ENCODE measurements at regions not wholly inside any gene's neighbourhood (a gene's known extent, or its start where the extent isn't known, plus 50 kb on each side); places are given as distances from the start of the nearest gene placed in this dataset.

DNA sequence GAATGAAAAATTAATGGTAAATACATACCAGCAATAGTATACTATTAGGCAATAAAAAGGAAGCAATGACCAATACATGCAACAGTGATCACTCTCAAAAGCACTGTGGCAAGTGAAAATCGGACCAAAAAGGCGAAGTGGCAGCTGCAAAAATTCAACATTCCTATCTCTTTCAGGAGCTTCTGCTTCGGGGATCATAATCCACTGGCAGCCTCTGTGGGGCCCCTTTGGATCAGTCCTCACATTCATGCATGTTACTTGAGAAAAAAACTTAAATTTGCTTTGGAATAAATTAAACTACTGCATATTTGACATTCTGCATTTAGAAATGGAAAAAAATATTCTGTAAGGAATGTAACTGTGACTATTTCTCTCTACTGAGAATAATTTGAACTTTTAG lies 425.6 kb downstream of the NR2F2 start:
- no peak for DNase-seq

DNA sequence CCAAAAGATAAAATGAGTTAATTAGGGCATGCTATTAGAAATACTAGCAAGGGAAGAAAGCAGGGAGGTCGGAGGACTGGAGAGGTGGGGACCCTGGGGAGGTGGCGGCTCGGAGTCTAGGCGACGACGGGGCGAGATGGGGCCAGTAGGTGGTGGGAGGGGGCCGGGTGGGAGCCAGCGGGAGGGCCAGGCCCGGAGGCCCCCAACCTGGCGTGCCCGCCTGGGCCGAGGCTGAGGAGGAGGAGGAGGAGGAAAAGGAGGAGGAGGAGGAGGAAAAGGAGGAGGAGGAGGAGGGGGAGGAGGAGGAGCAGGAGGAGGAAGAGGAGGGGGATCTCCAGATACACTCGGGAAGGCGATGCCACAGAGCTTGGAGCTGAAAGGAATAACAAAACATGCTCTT lies 426.2 kb downstream of the NR2F2 start:
- no peak for DNase-seq

DNA sequence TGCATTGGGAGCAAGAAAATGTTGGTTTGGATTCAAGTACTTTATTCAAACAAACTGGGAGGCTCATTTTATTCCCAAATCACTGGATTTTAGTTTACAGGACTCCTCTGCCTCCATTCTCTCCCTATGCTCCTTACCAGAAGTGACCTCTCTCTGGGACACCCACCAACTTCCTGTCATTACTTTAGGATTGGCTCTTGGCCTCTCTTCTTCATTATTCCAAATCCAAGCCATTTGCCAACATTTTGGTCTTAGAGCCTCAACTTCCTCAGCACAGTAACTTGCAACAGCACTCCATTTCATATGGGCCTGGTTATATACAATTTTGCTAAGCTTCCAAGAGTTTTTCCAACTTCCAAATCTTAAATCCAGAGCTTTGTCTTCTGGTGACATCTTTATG lies 432.1 kb downstream of the NR2F2 start:
- DNase-seq, result no peak

DNA sequence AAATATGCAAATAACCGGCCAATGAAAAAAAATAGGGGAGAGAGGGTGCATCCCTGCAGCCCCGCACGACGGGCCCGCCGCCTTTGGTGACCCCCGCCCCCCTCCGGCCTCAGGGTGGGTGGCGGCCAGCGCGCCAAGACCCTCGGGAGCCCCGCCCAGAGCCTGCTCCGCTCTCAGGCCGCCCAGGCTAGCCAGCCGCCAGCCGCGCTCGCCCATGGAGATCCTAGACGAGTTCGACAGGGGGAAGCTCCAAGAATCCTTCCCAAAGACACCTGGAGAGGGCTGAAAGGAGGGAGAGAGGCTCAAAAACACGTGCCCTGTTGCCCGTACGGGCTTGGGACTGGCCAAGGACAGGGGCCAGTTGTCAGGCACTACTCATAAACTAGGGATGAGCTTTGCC lies 434.0 kb downstream of the NR2F2 start:
- no peak for DNase-seq

DNA sequence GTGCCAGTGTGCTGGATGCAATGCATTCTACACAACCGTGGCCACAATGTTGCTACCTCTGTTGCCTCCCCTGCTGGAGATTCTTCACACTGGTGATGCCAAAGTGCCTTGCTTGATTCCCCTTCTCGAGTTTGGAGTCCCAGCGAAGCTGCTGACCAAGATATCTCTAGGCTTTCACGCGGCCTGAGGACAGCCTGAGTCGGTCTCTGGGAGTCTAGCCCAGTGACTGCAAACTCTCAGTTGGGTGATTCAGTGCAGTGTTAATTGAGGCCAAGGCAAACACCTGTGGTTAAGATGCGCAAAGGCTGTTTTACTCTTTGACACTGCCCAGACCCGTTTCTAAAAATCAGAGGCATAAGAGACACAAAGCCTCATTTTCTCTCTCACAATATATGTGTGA lies 434.4 kb downstream of the NR2F2 start:
- no peak for DNase-seq

DNA sequence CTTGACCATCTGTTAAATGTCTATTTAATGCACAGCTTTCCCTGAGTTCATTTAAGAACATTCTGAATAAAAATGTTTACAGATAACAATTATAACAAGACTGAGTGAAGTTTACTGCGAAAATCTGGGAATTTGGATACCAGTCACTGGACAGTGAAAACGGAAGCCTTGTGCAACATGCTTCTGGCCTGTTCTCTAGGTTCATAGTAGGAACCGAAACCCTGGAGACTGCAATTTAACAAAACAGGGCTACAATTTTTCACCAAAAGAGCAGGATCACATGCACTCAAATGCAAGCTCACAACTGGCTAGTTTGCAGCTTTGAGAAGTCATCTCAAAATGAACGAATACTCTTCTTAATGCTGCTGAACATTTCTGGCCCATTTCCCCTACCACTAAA lies 435.9 kb downstream of the NR2F2 start:
- DNase-seq, result no peak

DNA sequence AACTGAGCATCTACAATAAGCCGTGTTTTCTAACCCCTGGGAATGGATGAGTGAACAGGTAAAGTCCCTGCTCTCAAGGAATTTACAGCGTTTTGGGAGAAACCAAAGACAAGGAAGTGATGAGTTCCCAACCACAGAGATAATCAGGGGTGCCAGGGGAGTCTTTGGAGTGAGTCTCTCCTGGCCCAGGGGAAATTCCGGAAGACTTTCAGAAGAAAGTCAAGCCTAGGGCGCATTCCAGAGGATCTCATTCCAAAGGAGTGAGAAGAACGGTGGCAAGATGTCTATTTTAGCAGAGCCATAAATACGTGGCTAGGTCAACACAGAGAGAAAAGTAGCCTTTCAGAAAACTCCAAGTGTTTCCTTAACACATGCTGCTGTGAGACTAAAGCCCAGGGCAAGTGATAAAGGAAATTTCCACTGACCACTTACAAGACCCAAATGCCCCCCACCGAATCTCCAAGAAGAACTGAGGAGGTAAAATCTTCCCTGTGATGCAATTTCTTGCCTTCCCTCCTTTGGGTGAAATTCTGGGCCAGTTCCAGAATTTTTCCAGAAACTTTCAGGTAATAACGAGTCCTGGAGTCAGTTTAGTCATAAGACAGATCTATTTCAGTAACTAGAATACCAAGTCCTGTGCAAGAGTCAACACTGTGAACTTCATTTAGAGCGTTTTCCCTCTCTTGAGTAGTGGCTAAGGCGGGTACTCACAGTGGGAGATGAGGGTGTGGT lies 437.4 kb downstream of the NR2F2 start:
- DNase-seq, result no peak

DNA sequence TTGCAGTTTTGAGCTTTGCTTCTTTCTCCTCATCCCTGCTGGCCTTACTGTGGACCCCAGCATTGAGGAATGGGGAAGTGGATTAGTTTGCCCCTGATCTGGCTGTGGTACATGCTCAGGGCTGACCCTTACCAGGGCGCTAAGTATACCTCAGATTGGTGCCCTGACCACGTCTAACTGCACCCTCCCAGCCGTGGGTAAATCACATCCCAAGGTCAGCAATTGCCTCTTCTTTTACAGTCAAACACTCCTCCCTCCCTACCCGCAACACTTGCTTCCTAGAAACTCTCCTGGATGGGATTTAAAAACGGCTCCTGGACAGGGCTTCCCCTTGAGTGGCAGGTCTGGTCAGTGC lies 437.9 kb downstream of the NR2F2 start:
- no peak for DNase-seq

DNA sequence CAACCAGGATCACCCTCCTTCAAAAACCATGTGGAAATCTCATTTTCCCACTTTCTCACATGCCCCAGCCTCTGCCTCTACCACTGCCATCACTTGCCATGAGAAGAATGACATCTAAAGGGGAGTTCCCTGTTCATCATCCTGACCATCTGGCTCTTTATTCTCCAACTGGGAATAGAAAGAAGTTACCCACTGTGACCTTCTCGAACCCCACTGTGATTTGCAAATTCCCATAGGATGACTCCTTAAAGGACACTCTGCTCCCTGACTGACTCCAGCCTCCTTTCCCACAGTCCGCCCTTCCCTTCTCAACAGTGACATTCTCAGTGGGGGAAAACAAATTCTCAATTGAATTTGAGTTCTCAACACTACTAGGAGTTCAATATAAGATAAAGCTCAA lies 440.5 kb downstream of the NR2F2 start:
- no peak for DNase-seq

DNA sequence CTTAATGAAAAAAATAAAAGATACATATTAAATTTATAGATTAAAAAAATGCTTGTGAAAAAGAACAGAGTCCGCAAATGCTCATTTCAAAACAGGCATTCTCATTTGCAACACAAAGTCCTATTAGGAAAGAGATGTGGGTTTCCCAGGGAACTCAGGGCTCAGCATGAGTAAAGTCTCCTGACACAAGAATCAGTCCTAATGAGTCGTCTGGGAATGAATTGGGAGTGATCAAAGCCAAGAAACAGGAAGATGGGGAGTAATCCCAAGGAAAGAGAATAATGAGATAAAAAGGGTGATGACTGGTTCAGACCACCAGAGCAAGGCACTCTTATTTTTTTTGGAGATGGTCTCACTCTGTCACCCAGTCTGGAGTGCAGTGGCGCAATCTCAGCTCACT lies 443.7 kb downstream of the NR2F2 start:
- DNase-seq, result no peak

DNA sequence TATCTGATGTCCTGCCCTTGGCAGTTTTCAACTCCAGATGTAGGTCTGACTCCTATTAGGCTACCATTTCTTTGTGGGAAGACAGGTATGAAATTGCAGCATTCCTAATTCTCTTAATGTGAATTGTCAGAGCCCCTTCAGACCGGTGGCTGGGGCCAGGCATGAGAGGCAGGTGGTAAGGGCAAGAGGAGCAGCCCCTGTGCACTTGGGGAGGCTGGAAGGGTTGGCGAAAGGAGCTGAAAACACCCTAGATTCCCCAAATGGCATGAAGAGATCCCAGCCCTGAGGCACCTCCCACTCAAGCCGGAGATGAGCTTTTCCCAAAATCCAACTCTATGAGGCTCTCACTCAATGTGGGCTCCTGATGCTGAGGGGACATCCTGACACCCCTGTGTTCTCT lies 453.2 kb downstream of the NR2F2 start:
- DNase-seq, result no peak

DNA sequence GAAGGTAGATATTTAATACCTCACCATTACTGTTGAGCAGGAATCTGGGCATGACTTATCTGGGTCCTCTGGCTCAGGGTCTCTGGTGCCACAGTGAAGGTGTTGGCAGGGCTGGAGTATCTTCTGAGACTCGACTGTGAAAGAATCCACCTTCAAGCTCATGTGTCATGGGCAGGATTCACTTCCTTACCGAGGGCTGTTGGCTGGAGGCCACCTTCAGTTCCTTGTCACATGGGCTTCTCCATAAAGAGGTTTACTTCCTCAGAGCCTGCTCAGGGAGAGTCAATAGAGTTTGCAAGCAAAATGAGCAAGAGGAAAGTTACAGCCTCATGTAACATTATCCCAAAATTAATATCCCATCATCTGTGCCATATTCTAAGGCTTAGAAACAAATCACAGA lies 459.5 kb downstream of the NR2F2 start:
- DNase-seq, result no peak

DNA sequence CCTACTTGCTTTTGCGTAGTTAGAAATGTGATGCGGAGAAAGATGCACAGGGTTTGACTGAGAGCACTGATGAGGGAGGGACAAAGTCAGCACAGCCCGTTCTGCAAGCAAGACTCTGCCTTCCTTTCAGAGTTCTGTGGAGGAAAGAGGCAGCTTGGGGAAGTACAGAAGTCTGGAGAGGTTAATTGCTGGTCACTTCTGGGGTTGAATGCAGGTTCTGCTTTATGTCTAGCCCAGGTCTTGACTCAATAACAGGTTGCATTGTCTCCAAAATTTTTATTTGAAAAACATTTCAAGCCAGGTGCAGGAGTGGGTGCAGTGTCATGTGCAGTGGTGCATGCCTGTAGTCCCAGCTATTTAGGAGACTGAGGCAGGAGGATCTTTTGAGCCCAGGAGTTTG lies 461.7 kb downstream of the NR2F2 start:
- DNase-seq, result no peak

DNA sequence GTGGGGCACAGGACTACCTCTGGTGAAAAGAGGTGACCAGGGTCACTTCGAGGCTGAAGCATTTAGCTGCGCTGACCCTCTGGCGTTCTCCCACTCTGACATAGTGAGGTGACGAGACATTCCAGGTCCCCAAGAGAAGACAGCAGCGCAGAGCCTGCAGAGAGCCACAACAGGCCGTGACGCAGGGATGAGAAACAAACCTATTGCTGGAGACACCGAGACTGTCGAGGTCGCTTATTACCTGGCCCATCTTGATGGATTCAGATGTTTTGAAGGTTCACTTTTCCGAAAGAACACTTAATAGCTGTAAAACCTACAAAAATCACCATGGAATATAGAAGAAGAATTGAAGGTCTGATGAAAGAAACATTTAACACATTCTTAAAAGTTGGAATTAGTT lies 466.3 kb downstream of the NR2F2 start:
- no peak for DNase-seq

DNA sequence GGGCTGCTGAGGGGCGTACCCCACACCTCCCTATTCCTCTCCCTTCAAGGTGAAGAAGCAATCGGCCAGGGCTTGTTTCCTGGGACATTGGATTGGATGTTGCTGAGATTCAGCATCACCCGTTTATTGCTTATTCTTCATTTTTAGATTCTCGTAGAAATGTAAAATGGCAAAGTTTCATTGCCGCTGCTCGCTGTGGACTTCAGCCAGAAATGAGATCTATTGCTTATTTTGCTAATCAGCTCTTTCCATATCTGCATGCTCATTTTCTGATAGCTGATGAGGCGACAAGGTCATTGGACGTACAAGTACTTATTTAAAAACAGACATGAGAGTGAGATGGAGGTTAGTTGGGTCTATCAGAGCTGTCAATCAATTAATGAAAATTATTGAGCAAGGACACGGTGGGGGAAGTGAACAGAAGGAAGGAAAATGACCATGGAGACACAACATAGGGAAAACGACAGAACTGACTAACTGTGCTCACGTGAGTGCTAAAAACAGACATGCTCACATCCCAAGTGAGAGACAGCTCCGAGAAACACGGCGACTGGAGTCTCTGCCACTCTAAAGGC lies 471.2 kb downstream of the NR2F2 start:
- no peak for DNase-seq

DNA sequence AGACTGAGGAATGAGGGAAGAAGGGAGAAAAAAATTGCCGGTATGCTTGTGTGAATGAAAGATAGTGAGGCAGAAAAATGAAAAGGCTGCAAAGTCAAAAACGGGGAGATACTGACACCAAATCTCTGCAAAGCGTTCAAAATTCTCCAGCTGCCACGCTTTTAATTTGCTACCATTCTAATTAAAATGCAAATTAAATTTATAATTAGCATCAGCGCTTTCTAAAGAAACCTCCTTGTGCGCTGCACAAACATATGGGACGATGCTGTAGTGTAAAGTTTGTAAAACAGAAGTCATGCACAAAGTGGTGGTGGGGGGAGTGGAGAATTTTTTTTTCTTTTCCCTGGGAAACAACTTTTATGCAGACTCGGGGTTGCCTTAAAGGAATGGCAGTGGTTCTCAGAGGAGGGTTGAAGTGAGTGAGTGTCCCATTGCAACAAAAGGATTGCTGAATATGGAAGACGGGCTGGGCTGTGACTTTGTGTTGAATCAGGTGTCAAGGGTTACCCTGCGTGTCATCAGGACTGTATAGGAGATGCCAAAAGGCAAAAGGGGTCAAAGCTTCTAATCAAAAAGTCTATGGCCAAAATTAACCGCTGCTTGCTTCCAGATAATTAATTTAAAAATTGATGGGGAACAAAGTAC lies 472.2 kb downstream of the NR2F2 start:
- DNase-seq, result no peak

DNA sequence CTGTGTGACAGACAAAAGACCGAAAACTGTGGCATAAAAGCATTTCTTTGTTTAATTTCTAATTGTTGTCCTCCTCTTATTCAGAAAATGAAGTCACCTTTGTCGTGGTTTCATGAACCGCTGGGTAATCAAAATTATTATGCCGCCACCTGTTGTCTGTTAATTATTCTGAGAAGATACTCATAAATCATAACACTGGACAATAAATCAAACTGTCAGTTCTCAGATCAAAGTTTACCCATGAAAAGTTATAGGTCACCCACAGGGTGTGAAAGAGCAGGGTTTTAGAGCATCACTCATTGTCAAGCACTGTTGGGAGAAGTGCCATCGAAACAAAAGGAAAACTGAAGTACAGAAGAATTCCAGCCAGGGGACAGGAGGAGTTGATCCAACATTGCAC lies 474.3 kb downstream of the NR2F2 start:
- no peak for DNase-seq

DNA sequence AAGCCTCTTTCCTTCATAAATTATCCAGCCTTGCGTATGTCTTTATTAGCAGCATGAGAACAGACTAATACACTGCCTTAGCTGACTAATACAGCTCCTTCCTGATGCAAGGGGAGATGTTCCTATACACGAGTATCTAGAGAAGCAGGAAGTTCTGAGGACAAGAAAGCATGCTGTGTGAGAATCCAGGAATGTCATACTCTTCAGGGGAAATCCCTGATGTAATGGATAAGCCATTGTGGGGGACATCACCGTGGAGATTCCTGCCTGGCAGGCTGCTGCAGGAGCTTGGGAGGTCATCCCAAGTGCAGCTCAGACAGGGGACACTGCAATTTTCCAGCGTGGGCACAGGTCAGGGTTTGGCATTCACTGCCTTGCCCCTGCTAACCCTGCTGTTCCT lies 476.9 kb downstream of the NR2F2 start:
- no peak for DNase-seq

DNA sequence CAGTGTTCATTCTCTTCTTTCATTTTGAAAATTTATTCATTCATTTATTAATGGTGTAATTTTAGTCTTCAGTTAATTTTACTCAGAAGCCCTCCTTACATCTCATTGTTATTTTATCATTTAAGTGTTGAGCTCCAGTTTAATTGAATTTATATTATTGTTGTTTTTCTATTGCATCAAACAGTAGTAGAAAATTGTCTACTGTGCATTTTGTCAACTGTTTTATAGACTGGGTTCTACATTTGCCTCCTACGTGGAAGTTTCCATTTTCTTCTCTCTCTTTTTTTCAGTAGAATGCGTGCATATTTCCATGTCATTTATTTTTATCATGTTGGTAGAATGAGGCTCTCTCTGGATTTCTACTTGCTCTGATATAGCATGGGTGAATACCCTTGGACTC lies 487.4 kb downstream of the NR2F2 start:
- no peak for DNase-seq

DNA sequence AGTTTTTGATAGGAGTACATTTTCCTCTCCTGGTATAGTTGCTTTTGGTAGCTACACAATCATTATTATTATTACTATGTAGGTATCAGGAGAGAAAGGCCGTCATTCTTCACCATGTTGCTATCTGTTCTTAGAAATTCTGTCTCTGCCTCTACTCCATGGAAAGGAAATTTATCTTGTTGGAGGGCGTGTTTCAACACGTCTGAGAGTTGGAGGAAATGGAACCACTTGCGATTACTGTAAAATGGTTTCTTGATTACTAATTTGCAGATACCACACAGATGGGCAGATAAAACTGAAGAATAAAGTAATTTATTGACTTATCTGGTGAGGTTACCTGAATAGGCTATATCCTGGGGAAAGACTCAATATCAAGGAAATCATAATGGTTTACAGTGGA lies 488.4 kb downstream of the NR2F2 start:
- DNase-seq, result no peak

DNA sequence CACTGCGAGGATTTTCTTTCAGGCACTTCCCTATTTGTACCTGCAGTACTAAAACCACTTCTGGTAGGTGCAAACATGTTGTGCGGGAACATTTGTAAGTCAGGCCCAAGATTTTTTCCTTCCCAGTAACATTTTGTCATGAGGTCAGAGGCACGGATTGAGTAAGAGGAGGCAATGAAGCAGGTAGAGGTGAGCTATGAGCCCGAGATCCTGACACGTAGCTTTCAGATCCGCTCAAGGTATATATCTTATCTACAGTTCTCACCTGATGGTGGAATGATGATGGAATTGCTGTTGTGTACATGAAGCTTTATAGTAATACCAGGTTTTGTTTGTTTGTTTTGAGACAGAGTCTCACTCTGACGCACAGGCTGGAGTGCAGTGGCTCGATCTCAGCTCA lies 497.5 kb downstream of the NR2F2 start:
- no peak for DNase-seq

DNA sequence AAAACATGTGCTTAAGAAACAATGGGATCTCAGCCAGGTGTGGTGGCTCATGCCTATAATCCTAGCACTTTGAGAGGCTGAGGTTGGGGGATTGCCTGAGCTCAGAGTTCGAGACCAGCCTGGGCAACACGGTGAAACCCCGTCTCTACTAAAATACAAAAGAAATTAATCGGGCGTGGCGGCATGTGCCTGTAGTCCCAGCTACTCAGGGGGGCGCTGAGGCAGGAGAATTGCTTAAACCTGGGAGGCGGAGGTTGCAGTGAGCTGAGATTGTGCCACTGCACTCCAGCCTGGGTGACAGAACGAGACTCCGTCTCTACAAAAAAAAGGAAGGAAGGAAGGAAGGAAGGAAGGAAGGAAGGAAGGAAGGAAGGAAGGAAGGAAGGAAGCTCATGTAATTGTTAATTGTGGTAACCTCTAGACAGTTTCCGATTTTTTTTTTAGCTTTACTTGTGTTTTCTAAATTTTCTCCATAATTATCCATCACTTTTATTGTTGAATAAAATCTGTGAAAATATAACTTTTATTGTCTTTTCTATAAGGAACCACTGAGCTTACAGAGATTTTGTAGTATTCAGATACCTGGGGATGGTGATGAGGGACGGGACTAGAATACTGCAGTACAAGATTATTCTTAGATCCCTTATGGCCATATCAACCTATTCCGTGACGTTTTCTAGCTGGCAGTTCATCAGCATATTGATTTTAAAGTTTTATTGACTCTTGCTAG lies 506.9 kb downstream of the NR2F2 start:
- no peak for DNase-seq

DNA sequence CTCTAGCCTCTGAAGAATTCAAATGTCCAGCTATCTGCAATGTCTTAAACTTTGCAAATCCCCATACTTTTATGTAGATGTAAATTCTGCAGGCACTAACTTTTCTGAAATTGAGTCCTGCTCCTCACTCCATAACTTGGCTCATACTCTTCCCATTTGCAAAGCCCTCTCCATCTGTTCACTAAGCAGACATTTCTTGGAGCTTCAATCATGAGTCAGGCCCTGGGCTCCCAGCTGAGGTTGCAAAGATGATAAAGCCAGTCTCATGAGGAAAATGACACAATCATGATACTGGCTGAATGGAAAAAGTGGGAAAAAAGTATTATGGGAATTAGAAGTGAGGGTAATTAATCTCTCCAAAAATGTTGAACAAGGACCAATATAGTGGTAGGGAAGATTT lies 507.6 kb downstream of the NR2F2 start:
- no peak for DNase-seq

DNA sequence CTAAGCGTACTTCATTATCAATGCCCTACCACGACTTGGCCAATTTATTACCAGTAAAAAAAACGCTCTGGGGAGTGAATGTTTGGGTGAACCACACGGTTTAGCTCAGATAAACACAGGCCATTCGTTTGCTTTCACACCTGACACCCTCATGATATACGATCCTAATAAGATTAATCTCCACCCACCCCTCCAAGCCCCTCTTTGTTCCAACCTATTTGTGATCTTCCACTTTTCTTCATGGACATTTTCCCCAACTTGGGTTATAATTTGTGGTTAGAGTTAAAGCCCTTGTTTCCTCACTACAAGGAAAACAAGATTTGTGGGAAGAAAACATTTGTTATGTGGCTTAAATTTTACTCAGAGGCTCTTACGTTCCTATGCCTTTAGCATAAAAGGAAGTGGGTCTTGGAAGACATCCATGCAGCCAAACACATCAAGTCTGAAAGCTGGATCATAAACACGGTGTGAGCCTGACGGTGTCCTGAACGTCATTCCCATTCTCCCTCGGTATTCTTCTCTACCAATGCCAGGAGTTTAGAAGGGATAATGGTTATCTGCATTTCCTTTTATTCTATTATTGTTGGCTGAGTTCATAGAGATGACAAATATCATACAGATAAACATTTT lies 518.9 kb downstream of the NR2F2 start:
- DNase-seq, result no peak

Measured in CD4-positive, alpha-beta T cell treated with Interleukin-4 for 1 hour (primary cell).